Activated naive CD4-positive, alpha-beta T cell treated with anti-CD3 and anti-CD28 coated beads, Interleukin-2, amount 10 ng/mL, durations not matched to agents 7 days and 5 days (primary cell): ENCODE measurements at regions not wholly inside any gene's neighbourhood (a gene's known extent, or its start where the extent isn't known, plus 50 kb on each side); places are given as distances from the start of the nearest gene placed in this dataset.

Experiments used
- CTCF ChIA-PET: fragments of 350-600 bp; sonication (Branson Sonifier 250); formaldehyde crosslinking; loops from one replicate; lab custom pipeline; 2021; ENCODE audit warnings: antibody characterized with exemption; lab: Charles Lee
- DNase-seq: peaks from one replicate; pipeline ENCODE4 v3.0.0-alpha.2; 2020
- H3K27ac Mint-ChIP-seq: one replicate; pipeline ENCODE4 v1.8.0; 2021; ENCODE audit warnings: mild to moderate bottlenecking, moderate library complexity, mixed read lengths
- H3K27me3 Mint-ChIP-seq: one replicate; pipeline ENCODE4 v1.8.0; 2021; ENCODE audit warnings: mild to moderate bottlenecking, mixed read lengths
- H3K36me3 Mint-ChIP-seq: one replicate; pipeline ENCODE4 v1.8.0; 2021; ENCODE audit warnings: mixed read lengths
- H3K4me1 Mint-ChIP-seq: one replicate; pipeline ENCODE4 v1.8.0; 2021; ENCODE audit warnings: mixed read lengths
- H3K4me3 Mint-ChIP-seq: one replicate; pipeline ENCODE4 v1.8.0; 2021; ENCODE audit warnings: mild to moderate bottlenecking, moderate library complexity, mixed read lengths
- H3K9me3 Mint-ChIP-seq: one replicate; pipeline ENCODE4 v1.8.0; 2021; ENCODE audit warnings: mixed read lengths

DNA sequence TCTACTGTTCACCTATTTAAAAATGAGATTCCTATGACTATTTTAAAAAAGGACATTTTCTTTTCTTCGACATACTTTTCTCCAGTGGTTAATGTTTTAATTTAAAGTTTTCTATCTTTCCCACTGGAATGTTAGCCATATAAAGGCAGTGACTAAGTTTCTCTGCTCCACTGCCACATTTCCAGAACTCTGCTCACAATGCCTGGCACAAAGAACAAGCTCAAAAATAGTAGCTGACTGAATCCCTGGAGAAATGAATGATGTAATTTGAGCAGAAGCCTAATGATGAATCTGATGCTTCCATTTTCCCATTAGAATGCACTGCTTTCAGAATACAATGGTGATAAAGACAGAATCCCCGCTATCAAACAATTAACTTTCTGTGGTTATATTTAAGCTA is 817.8 kb downstream of the MTRR start:
- CTCF ChIA-PET = no interaction called here
- no peak overlapping the region for H3K27ac Mint-ChIP-seq
- no peaks in the 10 kb centered on the region for H3K36me3 Mint-ChIP-seq

DNA sequence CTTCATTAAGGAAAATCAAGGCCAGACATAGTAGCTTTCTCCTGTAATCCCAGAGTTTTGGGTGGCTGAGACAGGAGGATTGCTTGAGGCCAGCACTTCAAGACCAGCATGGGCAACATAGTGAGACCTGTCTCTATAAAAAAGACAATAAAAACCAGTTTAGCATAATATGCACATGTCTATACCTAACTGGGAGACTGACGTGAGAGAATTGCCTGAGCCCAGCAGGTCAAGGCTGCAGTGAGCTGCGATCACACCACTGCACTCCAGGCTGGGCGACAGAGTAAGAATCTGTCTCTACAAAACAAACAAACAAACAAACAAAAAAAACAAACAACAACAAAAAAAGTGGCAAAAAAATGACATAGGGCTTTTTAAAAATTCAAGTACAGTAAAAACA is 820.8 kb downstream of the MTRR start:
- H3K27me3 Mint-ChIP-seq = no peaks in the 10 kb centered on the region
- H3K36me3 Mint-ChIP-seq = no peaks in the 10 kb centered on the region
- no peak overlapping the region for H3K4me3 Mint-ChIP-seq
- CTCF ChIA-PET = no interaction called here
- no peak for DNase-seq
- H3K4me1 Mint-ChIP-seq = no peaks in the 10 kb centered on the region
- no peak overlapping the region for H3K27ac Mint-ChIP-seq
- H3K9me3 Mint-ChIP-seq = peaks cover 3% of the 10 kb centered on the region

More for the DNA sequence above, 817.8 kb downstream of the MTRR start:
- Mint-ChIP-seq H3K4me3 (no peak overlapping the region), H3K4me1 (no peaks in the 10 kb centered on the region), H3K27me3 (no peaks in the 10 kb centered on the region), H3K9me3 (peaks cover 3% of the 10 kb centered on the region)
- no peak for DNase-seq

DNA sequence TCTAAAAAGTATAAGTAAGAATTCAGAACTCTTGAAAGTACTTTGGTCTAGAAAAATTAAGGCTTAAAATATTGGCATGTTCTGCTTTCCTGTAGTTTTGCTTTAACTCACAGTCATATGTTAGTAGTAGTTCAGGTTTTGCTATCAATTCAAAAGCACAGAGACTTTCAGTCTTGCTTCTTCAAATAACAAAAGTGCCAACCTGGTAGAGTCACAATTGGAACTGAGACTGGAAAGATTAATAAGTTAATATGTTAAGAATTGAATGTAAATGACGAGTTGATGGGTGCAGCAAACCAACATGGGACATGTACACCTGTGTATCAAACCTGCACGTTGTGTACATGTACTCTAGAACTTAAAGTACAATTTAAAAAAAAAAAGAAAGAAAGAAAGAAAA is 822.3 kb downstream of the MTRR start:
- no peaks in the 10 kb centered on the region for H3K27me3 Mint-ChIP-seq
- DNase-seq = no peak
- peaks cover 6% of the 10 kb centered on the region for H3K9me3 Mint-ChIP-seq
- no peak overlapping the region for H3K4me3 Mint-ChIP-seq
- no peak overlapping the region for H3K27ac Mint-ChIP-seq
- CTCF ChIA-PET = no interaction called here
- H3K36me3 Mint-ChIP-seq = no peaks in the 10 kb centered on the region
- H3K4me1 Mint-ChIP-seq = no peaks in the 10 kb centered on the region

DNA sequence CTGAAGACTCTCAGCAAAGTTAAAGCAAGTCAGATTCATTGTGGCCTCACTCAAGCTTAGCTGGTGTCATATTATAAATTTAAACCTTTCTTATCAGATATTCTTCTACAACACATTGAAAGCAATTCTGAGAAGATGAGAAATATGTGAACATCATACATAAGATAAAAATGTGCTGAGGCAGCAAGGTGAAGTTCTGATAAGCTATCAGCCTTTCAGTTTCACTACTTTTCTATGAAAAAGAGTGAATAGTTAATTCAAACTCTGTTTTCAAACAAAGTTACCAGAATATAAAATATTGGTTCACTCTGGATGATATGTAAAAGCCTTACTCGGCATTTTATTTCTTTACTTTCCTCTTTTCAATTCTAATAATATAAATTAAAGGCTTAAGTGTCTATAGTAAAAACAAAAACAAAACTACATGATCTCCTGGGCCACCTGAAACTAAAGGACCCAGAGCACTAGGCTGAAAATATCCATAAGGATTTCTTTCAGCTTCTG is 824.4 kb downstream of the MTRR start:
- no peak overlapping the region for H3K4me3 Mint-ChIP-seq
- H3K9me3 Mint-ChIP-seq = peaks cover 7% of the 10 kb centered on the region
- CTCF ChIA-PET = no interaction called here
- no peak overlapping the region for H3K27ac Mint-ChIP-seq
- no peaks in the 10 kb centered on the region for H3K36me3 Mint-ChIP-seq
- no peaks in the 10 kb centered on the region for H3K27me3 Mint-ChIP-seq
- no peak for DNase-seq
- no peaks in the 10 kb centered on the region for H3K4me1 Mint-ChIP-seq

DNA sequence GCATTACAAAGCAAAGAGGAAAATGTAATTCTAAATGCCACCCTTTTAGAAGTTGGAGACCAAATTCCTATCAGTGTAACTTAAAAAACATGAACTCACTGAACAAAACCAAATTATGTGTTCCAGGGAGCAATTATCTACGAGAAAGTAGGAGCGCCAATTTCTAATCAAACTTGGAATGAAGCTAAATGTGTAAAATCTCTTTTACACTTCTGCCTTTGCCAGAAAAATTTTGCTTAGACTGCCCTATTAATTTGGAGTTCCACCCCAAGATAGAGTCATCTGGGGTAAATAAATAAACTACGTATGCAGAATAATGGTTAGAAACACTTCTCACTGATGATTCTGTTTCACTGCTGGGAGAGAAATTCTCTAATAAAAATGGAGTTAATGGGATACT is 825.6 kb downstream of the MTRR start:
- CTCF ChIA-PET = no interaction called here
- H3K27me3 Mint-ChIP-seq = no peaks in the 10 kb centered on the region
- DNase-seq = no peak
- H3K4me3 Mint-ChIP-seq = no peak overlapping the region
- no peaks in the 10 kb centered on the region for H3K36me3 Mint-ChIP-seq
- H3K27ac Mint-ChIP-seq = no peak overlapping the region
- H3K9me3 Mint-ChIP-seq = peaks cover 5% of the 10 kb centered on the region
- no peaks in the 10 kb centered on the region for H3K4me1 Mint-ChIP-seq

DNA sequence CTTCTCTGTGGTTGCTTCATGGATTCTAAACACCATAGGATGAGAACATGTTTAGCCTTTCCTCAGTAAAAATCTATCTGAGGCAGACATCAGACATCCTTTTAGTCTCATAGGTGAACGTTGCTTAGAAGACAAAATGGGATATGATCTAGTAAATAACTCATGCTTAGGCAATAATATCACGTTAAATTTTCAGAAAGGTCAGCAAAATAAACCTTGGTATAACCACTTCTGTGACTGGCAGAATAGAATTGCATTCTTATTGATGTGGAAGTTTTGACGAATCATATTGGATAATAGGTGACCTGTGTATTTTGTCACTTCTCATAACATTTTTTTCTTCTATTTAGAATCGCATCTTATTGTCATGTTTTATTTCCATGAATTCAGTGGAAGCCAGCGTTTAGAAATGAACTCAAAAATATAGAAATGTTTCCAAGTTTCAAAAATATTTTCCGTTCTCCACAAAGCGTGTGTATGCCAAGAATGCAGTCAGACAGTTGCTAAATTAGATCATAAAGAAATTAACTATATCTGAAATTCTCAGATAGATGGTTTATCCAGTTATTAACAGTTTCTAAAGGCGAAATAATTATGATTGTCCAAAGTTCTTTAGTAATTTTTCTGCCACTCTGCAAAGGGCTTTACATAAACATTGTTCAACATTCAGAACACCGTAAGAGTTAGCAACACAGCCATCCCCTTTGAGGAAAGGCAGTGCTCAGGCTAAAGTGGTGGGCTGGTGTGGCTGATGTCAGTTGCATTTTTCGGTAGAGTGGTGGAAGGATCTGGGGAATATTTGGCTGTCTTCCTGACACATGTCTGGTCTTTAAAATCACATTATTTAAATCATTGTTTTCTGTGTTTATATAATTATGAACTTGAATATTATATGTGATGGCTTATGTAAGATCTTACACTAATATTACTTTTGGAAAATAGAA is 827.2 kb downstream of the MTRR start:
- H3K4me3 Mint-ChIP-seq = no peak overlapping the region
- no peaks in the 10 kb centered on the region for H3K27me3 Mint-ChIP-seq
- DNase-seq = no peak
- CTCF ChIA-PET = no interaction called here
- no peak overlapping the region for H3K27ac Mint-ChIP-seq
- no peaks in the 10 kb centered on the region for H3K4me1 Mint-ChIP-seq
- H3K9me3 Mint-ChIP-seq = peaks cover 5% of the 10 kb centered on the region
- H3K36me3 Mint-ChIP-seq = no peaks in the 10 kb centered on the region

DNA sequence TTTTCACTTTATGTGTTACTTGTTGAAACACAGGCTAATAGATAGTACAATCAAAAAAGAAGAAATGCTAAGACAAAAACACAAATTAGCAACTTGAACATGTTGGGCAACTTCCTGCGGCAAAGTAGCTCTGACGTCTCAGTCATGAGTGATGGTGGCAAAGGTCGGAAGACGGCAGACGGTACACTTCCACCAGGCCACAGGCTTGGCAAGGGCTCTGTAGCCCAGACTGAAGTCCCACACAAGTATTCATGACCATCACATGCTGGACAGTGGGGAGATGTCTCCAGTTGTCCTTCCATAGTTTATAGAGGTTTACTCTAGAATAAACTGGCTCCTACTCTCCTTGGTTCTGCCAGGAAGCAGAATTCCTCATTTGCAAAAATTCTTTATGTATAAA is 831.3 kb downstream of the MTRR start:
- H3K27ac Mint-ChIP-seq = no peak overlapping the region
- no peak overlapping the region for H3K4me3 Mint-ChIP-seq
- no peaks in the 10 kb centered on the region for H3K27me3 Mint-ChIP-seq
- H3K9me3 Mint-ChIP-seq = peaks cover 8% of the 10 kb centered on the region
- DNase-seq = no peak
- CTCF ChIA-PET = no interaction called here
- no peaks in the 10 kb centered on the region for H3K4me1 Mint-ChIP-seq
- H3K36me3 Mint-ChIP-seq = no peaks in the 10 kb centered on the region

DNA sequence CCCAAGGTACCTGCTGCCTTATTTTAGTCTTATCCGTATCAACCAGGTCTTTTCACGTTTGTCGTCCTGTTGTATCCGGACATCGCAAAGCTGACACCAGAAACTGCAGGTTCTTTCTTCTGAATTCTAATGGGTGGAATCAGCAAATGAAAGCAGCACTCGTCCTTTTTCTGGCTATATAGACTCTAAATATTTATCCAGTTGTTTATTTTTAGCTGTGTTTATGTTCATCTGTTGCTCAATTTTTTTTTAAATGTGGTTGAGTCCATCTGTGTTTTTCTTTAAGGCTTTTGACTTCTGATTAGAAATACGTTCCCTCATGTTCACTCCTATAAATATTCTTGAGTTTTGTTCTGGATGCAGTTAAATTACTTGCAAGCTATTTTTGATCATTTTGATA is 831.7 kb downstream of the MTRR start:
- Mint-ChIP-seq H3K27ac (no peak overlapping the region), H3K36me3 (no peaks in the 10 kb centered on the region), H3K27me3 (no peaks in the 10 kb centered on the region), H3K9me3 (peaks cover 5% of the 10 kb centered on the region), H3K4me3 (no peak overlapping the region), H3K4me1 (no peaks in the 10 kb centered on the region)
- CTCF ChIA-PET = no interaction called here
- DNase-seq = no peak

DNA sequence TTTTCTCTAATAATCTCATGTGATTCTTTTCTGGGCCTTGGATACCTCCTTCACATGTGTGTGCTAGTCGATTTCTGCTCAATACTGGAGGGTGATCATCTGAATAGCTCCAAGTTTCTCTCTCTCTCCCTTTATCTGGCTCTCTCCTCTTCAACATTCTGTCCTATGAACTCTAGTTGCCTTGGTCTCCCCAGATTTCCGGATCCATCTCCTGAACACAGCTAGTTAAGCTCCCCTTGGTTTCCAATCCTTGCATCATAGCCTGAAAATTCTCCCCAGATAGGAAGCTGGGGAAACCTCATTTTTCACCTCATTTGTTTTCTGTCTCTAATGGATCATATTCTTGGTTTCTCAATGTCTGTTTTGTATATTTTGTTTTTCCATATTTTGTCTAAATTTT is 832.3 kb downstream of the MTRR start:
- no peak for DNase-seq
- Mint-ChIP-seq H3K36me3 (no peaks in the 10 kb centered on the region), H3K27me3 (no peaks in the 10 kb centered on the region), H3K9me3 (peaks cover 5% of the 10 kb centered on the region), H3K27ac (no peak overlapping the region), H3K4me3 (no peak overlapping the region), H3K4me1 (no peaks in the 10 kb centered on the region)
- CTCF ChIA-PET = no interaction called here

DNA sequence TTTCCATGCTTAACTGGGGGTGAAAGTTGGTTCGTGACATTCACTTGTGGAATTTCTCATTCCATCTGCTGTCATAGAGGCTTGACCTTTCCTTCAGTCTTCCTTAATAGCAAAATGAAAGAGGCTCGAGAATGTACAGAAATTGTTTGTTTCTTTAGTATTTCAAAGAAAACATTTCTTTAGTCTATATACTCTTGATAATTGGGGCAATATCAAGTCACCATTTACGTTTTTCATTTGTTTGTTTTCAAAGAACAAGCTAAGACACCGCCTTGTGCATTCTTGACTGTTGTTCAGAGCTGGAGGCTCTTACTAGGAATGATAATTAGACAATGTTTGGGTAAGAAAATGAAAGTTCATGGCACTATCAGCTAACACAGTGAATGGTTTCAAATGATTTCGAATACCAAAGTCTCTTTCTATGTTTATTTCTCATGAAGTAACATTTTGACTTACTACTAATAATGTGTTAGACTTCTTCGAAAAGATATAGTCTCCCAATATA is 835.4 kb downstream of the SEMA5A start:
- Mint-ChIP-seq H3K4me3 (no peak overlapping the region), H3K4me1 (no peaks in the 10 kb centered on the region), H3K27me3 (no peaks in the 10 kb centered on the region), H3K27ac (no peak overlapping the region), H3K9me3 (no peaks in the 10 kb centered on the region), H3K36me3 (no peaks in the 10 kb centered on the region)
- CTCF ChIA-PET = no interaction called here
- DNase-seq = no peak

DNA sequence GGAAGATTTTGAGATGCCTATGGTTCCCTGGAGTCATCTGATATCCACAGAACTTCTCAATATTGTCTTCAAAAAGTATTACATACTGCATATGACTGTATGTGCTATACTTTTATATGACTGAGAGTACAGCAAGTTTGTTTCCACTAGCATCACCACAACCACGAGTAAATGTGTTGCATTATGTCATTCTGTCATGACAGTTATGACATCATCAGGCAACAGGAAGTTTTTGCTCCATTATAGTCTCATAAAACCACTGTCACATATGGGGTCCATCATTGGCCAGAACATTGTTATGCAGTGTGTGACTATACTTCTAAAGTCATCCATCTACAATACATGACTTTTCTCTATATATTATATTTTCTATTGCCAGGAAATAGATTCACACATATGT is 831.7 kb downstream of the SEMA5A start:
- CTCF ChIA-PET = no interaction called here
- Mint-ChIP-seq H3K27me3 (no peaks in the 10 kb centered on the region), H3K9me3 (no peaks in the 10 kb centered on the region)

DNA sequence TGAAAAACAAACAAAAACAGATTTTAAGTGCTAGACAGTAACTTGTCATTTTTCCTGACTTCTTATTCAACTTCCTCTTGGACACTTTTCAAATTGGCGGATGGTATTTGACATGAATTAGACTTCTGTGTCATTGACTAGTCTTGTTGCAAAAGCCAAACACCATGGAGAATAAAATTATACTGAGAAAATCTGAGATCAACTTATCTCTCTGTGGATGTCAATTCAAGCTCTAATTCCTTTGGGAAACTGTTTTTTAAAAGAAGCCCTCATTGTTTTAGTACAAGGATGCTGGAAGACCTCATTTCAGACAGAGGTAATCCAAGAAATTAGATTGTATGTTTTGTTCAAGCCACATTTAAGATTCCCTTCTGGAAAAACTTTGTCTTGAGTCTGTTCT is 831.0 kb downstream of the SEMA5A start:
- Mint-ChIP-seq H3K4me3 (no peak overlapping the region), H3K36me3 (no peaks in the 10 kb centered on the region), H3K27ac (no peak overlapping the region), H3K4me1 (no peaks in the 10 kb centered on the region), H3K27me3 (no peaks in the 10 kb centered on the region), H3K9me3 (no peaks in the 10 kb centered on the region)
- CTCF ChIA-PET = no interaction called here
- no peak for DNase-seq

More for the DNA sequence above, 831.7 kb downstream of the SEMA5A start:
- H3K4me1 Mint-ChIP-seq = no peaks in the 10 kb centered on the region
- H3K4me3 Mint-ChIP-seq = no peak overlapping the region
- no peak for DNase-seq
- H3K36me3 Mint-ChIP-seq = no peaks in the 10 kb centered on the region
- H3K27ac Mint-ChIP-seq = no peak overlapping the region

DNA sequence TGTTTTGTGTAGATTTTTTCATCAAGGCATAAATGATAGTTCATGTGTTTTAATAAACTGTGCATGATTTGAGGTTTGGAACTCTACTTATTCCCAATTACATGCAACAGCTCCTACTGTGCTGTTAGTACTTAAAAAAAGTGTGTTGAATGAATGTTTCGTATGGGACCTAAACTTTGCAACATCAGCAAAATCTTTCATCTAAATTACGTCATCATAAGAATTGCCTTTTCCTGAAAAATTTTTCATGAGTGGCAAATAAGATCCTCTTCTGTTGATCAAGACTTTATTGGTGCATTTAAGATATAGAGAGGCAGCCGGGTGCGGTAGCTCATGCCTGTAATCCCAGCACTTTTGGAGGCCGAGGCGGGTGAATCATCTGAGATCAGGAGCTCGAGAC is 826.1 kb downstream of the SEMA5A start:
- no peak for DNase-seq
- Mint-ChIP-seq H3K9me3 (no peaks in the 10 kb centered on the region), H3K27ac (no peak overlapping the region), H3K36me3 (no peaks in the 10 kb centered on the region), H3K4me1 (no peaks in the 10 kb centered on the region), H3K4me3 (no peak overlapping the region), H3K27me3 (no peaks in the 10 kb centered on the region)
- CTCF ChIA-PET = no interaction called here

DNA sequence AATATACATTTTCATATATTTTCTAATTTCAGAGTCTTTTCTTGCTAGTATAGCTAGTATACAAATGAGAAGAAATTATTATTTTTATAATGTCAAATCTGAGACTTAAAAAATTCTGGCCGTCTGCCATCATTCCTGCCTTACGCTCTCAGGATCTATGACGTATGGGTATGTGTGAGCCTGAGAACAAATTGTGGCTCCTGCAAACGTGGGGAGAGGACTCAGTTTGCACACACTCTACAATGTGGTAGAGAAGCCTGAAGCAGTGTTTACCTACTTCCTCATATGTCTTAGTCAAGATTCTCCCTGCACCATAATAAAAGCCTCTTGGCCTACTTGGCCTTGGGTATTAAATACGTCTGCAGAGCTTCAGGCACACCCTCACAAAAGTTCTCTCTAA is 825.4 kb downstream of the SEMA5A start:
- Mint-ChIP-seq H3K9me3 (no peaks in the 10 kb centered on the region), H3K4me3 (no peak overlapping the region), H3K36me3 (no peaks in the 10 kb centered on the region), H3K27ac (no peak overlapping the region), H3K4me1 (no peaks in the 10 kb centered on the region), H3K27me3 (no peaks in the 10 kb centered on the region)
- CTCF ChIA-PET = no interaction called here
- no peak for DNase-seq

DNA sequence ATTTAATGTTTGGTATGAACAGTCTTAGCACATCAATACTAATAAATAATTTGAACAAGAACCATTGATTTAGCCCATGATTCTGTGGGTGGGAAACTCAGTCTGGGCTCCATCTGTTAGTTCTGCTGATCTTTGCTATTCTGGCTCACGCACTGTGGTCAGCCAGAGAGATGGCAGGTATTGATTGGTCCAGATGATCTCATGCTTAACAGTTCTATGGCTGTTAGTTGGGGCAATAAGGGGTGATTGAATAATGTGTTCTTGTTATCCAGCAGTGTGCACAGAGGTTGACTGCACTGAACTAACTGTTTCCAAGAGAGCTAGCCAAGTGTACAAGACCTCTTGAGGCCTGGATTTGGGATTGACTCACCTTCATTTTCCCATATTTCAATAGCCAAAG is 824.3 kb downstream of the SEMA5A start:
- no peak overlapping the region for H3K27ac Mint-ChIP-seq
- peaks cover 5% of the 10 kb centered on the region for H3K9me3 Mint-ChIP-seq
- no peaks in the 10 kb centered on the region for H3K27me3 Mint-ChIP-seq
- no peaks in the 10 kb centered on the region for H3K4me1 Mint-ChIP-seq
- no peaks in the 10 kb centered on the region for H3K36me3 Mint-ChIP-seq
- CTCF ChIA-PET = no interaction called here
- H3K4me3 Mint-ChIP-seq = no peak overlapping the region
- DNase-seq = no peak
